Transverse colon (tissue), 4 donors: ENCODE measurements at regions not wholly inside any gene's neighbourhood (a gene's known extent, or its start where the extent isn't known, plus 50 kb on each side); places are given as distances from the start of the nearest gene placed in this dataset.

Experiments used
- DNase-seq: peaks from one replicate; pipeline ENCODE4 v3.0.0-alpha.2; 2019
- H3K27ac ChIP-seq, 4 donors: fragments of 200-600 bp; sonication (generic); 2 replicates each; pipeline ENCODE4 v1.5.1; 2016 to 2018; ENCODE audit warnings: inconsistent platforms in 4 of 4
- H3K27me3 ChIP-seq: fragments of 200-600 bp; sonication (generic); 2 replicates; pipeline ENCODE4 v1.5.1; 2017; ENCODE audit warnings: inconsistent platforms
- H3K36me3 ChIP-seq, 4 donors: fragments of 200-600 bp; sonication (generic); 2 replicates each; pipeline ENCODE4 v1.5.1; 2017 to 2019; ENCODE audit warnings: inconsistent platforms in 4 of 4
- H3K4me1 ChIP-seq, 4 donors: fragments of 200-600 bp; sonication (generic); 2 replicates each; pipeline ENCODE4 v1.5.1; 2017 to 2020; ENCODE audit warnings: inconsistent platforms in 4 of 4
- H3K4me3 ChIP-seq, 4 donors: fragments of 200-600 bp; sonication (generic); 1 replicate in 1 of 4; 2 replicates in 3 of 4; pipeline versions ENCODE4 v1.5.1 to v1.6.1; 2017 to 2019; ENCODE audit warnings: inconsistent platforms in 4 of 4
- H3K9me3 ChIP-seq, 2 donors: fragments of 200-600 bp; sonication (generic); 2 replicates each; pipeline ENCODE4 v1.5.1; 2017 to 2019; ENCODE audit warnings: inconsistent platforms in 2 of 2
- CTCF ChIP-seq, 5 experiments: fragments of 200-600 bp in 3 of 5; fragments of 450-650 bp in 2 of 5; sonication (generic) in 3 of 5; IDR thresholded peaks; 1 replicate in 2 of 5; 2 replicates in 3 of 5; pipeline ENCODE4 v1.5.1; 2016 to 2017; ENCODE audit warnings: antibody characterized with exemption in 5 of 5, inconsistent platforms in 3 of 5, mild to moderate bottlenecking in 2 of 5, moderate library complexity in 1 of 5
- EP300 ChIP-seq: sonication (generic); formaldehyde crosslinking; IDR thresholded peaks from one replicate; pipeline ENCODE4 v1.6.1; 2017; ENCODE audit warnings: antibody characterized with exemption, low read depth
- POLR2A ChIP-seq: fragments of 450-650 bp; IDR thresholded peaks from one replicate; pipeline ENCODE4 v1.6.1; 2016; ENCODE audit warnings: antibody characterized with exemption, mild to moderate bottlenecking, moderate library complexity
- POLR2AphosphoS5 ChIP-seq, 3 donors: sonication (generic); formaldehyde crosslinking; IDR thresholded peaks; one replicate each; pipeline ENCODE4 v1.6.1; 2016; ENCODE audit warnings: antibody characterized with exemption in 3 of 3
- WGBS, 2 donors: methylation state at CpG; one replicate each; pipeline ENCODE4 v1.1.5; 2018; ENCODE audit warnings: low coverage in 1 of 2; 5-methylcytosine and 5-hydroxymethylcytosine counted together
- in situ Hi-C, 4 donors: fragments of 200-750 bp; cut with MboI; loops; one replicate each; pipeline versions ENCODE4 v1.15.0 to v1.15.1; 2017; ENCODE audit warnings: low sequenced_read_pairs in 3 of 4, low pct_ligation_motif_present in 1 of 4, low pct_unique_long_range_greater_than_20kb in 1 of 4
- intact Hi-C: fragments of 100-400 bp; cut with DNase I; formaldehyde crosslinking; loops from one replicate; pipeline ENCODE4 v1.15.1; 2023; ENCODE audit warnings: low total_unique reads

GRCh38 chr10:65735382-65735781 is 1190.5 kb upstream of the LRRTM3 start:
- DNase-seq: no peak
- Histone ChIP-seq H3K27me3 (no peaks in the 10 kb centered on the region), H3K36me3 (no peaks in the 10 kb centered on the region), H3K4me1 (no peaks in the 10 kb centered on the region), H3K9me3 (no peaks in the 10 kb centered on the region), H3K27ac (no peak overlapping the region), H3K4me3 (no peak overlapping the region)
- intact Hi-C loops (no loop called here), in situ Hi-C loops (no loop called here)
- no peak for TF ChIP-seq POLR2A
- TF ChIP-seq EP300: no peak
- no peak for TF ChIP-seq CTCF (IDR thresholded peaks at IDR 0.05)
- TF ChIP-seq POLR2AphosphoS5 (IDR thresholded peaks at IDR 0.05): no peak
- 62 to 70% methylated on average over 2 of the region's 2 CpGs for WGBS, 2 donors

- H3K4me1 ChIP-seq: no peaks in the 10 kb centered on the region
- DNase-seq: no peak
- TF ChIP-seq POLR2A (no peak), EP300 (no peak), POLR2AphosphoS5 (IDR thresholded peaks at IDR 0.05) (no peak), CTCF (IDR thresholded peaks at IDR 0.05) (no peak)
- H3K27ac ChIP-seq: no peak overlapping the region
- H3K9me3 ChIP-seq: no peaks in the 10 kb centered on the region
- H3K36me3 ChIP-seq: no peaks in the 10 kb centered on the region
- WGBS, 2 donors: 72% methylated on average over 1 of the region's 1 CpG; no CpG with 5 or more reads in 1 of the 2 donors
- H3K27me3 ChIP-seq: no peaks in the 10 kb centered on the region
- H3K4me3 ChIP-seq: no peak overlapping the region
- in situ Hi-C loops: no loop called here
- intact Hi-C loops: no loop called here
Observed at GRCh38 chr10:65742906-65743305, 1182.9 kb upstream of the LRRTM3 start.

- Histone ChIP-seq H3K27ac (no peak overlapping the region), H3K27me3 (no peaks in the 10 kb centered on the region), H3K4me1 (peaks cover 0 to 3% (median 0%) of the 10 kb centered on the region in 4 donors), H3K36me3 (no peaks in the 10 kb centered on the region), H3K9me3 (no peaks in the 10 kb centered on the region), H3K4me3 (no peak overlapping the region)
- in situ Hi-C loops (no loop called here), intact Hi-C loops (no loop called here)
- TF ChIP-seq POLR2AphosphoS5 (IDR thresholded peaks at IDR 0.05): no peak
- TF ChIP-seq POLR2A: no peak
- TF ChIP-seq CTCF (IDR thresholded peaks at IDR 0.05): no peak
- TF ChIP-seq EP300: no peak
- DNase-seq: no peak
Observed at GRCh38 chr10:65751218-65751617, 1174.6 kb upstream of the LRRTM3 start.

GRCh38 chr10:65751896-65752295 is 1173.9 kb upstream of the LRRTM3 start:
- DNase-seq: no peak
- no peaks in the 10 kb centered on the region for H3K36me3 ChIP-seq
- no peaks in the 10 kb centered on the region for H3K9me3 ChIP-seq
- no peak for TF ChIP-seq EP300
- TF ChIP-seq POLR2A: no peak
- TF ChIP-seq CTCF (IDR thresholded peaks at IDR 0.05): no peak
- no peak for TF ChIP-seq POLR2AphosphoS5 (IDR thresholded peaks at IDR 0.05)
- no peak overlapping the region for H3K27ac ChIP-seq
- peaks cover 0 to 3% (median 0%) of the 10 kb centered on the region in 4 donors for H3K4me1 ChIP-seq
- no peaks in the 10 kb centered on the region for H3K27me3 ChIP-seq
- H3K4me3 ChIP-seq: no peak overlapping the region
- 77 to 85% methylated on average over 1 of the region's 1 CpG for WGBS, 2 donors
- intact Hi-C loops (no loop called here), in situ Hi-C loops (no loop called here)
